MM.1S (cell line): ENCODE measurements at regions not wholly inside any gene's neighbourhood (a gene's known extent, or its start where the extent isn't known, plus 50 kb on each side); places are given as distances from the start of the nearest gene placed in this dataset.
A peak's percentile ranks its signal among the peaks of the same experiment; 100 is the strongest.

Source experiments
- DNase-seq: peaks from one replicate; pipeline ENCODE4 v3.0.0-alpha.2; 2015
- H2AFZ ChIP-seq: fragments of 300-600 bp; sonication (generic); 2 replicates; pipeline ENCODE4 v1.6.0; 2016; ENCODE audit warnings: antibody characterized with exemption, low read length
- H3F3A ChIP-seq: fragments of 300-600 bp; sonication (generic); 2 replicates; pipeline ENCODE4 v1.6.1; 2016; ENCODE audit warnings: mild to moderate bottlenecking, antibody characterized with exemption, low read length, moderate library complexity, mixed read lengths; ENCODE audit not compliant: insufficient read depth
- H3K27ac ChIP-seq: fragments of 300-600 bp; sonication (generic); 2 replicates; pipeline ENCODE4 v1.5.1; 2016; ENCODE audit warnings: mild to moderate bottlenecking, low read length
- H3K27me3 ChIP-seq: fragments of 300-600 bp; sonication (generic); replicated peaks from 2 replicates; pipeline ENCODE4 v1.6.0; 2016; ENCODE audit warnings: low read length; ENCODE audit not compliant: insufficient read depth
- H3K36me3 ChIP-seq: fragments of 300-600 bp; sonication (generic); replicated peaks from 2 replicates; pipeline ENCODE4 v1.6.1; 2016; ENCODE audit warnings: mild to moderate bottlenecking, low read length, mixed read lengths; ENCODE audit not compliant: insufficient read depth
- H3K4me1 ChIP-seq: fragments of 300-600 bp; sonication (generic); 2 replicates; pipeline ENCODE4 v1.6.1; 2016; ENCODE audit warnings: low read length, mixed read lengths
- H3K4me2 ChIP-seq: fragments of 300-600 bp; sonication (generic); 2 replicates; pipeline ENCODE4 v1.6.0; 2016; ENCODE audit warnings: low read depth, low read length
- H3K4me3 ChIP-seq: fragments of 300-600 bp; sonication (generic); 2 replicates; pipeline ENCODE4 v1.5.1; 2016; ENCODE audit warnings: low read length, mixed read lengths
- H3K79me2 ChIP-seq: fragments of 300-600 bp; sonication (generic); 2 replicates; pipeline ENCODE4 v1.6.1; 2016; ENCODE audit warnings: mixed run types, low read length, mixed read lengths
- H3K9ac ChIP-seq: fragments of 300-600 bp; sonication (generic); 2 replicates; pipeline ENCODE4 v1.6.1; 2016; ENCODE audit warnings: low read length, mixed read lengths
- H3K9me2 ChIP-seq: fragments of 300-600 bp; sonication (generic); replicated peaks from 2 replicates; pipeline ENCODE4 v1.6.1; 2016; ENCODE audit warnings: mild to moderate bottlenecking, low read length, mixed read lengths; ENCODE audit not compliant: insufficient read depth
- H3K9me3 ChIP-seq: fragments of 300-600 bp; sonication (generic); replicated peaks from 2 replicates; pipeline ENCODE4 v1.6.1; 2016; ENCODE audit warnings: mild to moderate bottlenecking, low read length, mixed read lengths; ENCODE audit not compliant: insufficient read depth
- H4K20me1 ChIP-seq: fragments of 300-600 bp; sonication (generic); 2 replicates; pipeline ENCODE4 v1.6.1; 2016; ENCODE audit warnings: mild to moderate bottlenecking, low read length, moderate library complexity, mixed read lengths; ENCODE audit not compliant: insufficient read depth
- EZH2 ChIP-seq: fragments of 300-600 bp; sonication (generic); optimal IDR thresholded peaks from 2 replicates; pipeline ENCODE3; 2017; ENCODE audit warnings: low read depth, mild to moderate bottlenecking, antibody characterized with exemption, low read length, mixed read lengths
- EZH2phosphoT487 ChIP-seq: fragments of 300-600 bp; sonication (generic); IDR thresholded peaks from 2 replicates; pipeline ENCODE4 v1.6.1; 2018; ENCODE audit warnings: antibody characterized with exemption, low read length
- TF ChIP-seq, protein P1 (sequence below): fragments of 300-600 bp; sonication (generic); IDR thresholded peaks from 2 replicates; pipeline ENCODE4 v1.5.1; 2016; ENCODE audit warnings: antibody characterized with exemption, low read length, mixed read lengths

DNA sequence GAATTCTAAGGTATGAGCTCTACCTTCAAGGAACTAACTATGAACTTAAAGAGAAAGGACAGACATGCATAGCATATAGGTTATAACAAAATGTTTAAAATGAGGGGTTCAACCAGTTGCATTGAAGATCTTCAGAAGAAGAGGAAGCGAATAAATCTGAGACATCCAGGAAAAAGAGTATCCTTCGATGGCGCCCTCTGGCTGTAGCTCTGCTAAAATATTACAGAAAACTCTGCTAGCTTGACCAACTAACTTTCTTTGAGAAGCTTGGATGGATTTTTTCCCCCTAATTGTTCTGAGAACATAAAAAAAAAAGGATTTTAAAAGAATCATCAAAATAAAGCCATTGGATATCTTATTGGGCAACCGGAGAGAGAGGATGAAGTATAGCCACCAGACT is 659.9 kb upstream of the SOX9 start:
- no peaks in the 10 kb centered on the region for H3K79me2 ChIP-seq
- no peak overlapping the region for H2AFZ ChIP-seq
- no peaks in the 10 kb centered on the region; the same call in 1 of the 2 replicates for H3K9me2 ChIP-seq
- H3K27ac ChIP-seq: no peak overlapping the region
- no peak overlapping the region for H3K9ac ChIP-seq
- no peaks in the 10 kb centered on the region for H3K27me3 ChIP-seq
- DNase-seq: no peak
- no peaks in the 10 kb centered on the region for H3F3A ChIP-seq
- no peak overlapping the region for H3K4me3 ChIP-seq
- H4K20me1 ChIP-seq: no peaks in the 10 kb centered on the region
- H3K4me1 ChIP-seq: no peaks in the 10 kb centered on the region
- no peaks in the 10 kb centered on the region for H3K9me3 ChIP-seq
- no peaks in the 10 kb centered on the region for H3K36me3 ChIP-seq
- TF ChIP-seq, protein P1, sequence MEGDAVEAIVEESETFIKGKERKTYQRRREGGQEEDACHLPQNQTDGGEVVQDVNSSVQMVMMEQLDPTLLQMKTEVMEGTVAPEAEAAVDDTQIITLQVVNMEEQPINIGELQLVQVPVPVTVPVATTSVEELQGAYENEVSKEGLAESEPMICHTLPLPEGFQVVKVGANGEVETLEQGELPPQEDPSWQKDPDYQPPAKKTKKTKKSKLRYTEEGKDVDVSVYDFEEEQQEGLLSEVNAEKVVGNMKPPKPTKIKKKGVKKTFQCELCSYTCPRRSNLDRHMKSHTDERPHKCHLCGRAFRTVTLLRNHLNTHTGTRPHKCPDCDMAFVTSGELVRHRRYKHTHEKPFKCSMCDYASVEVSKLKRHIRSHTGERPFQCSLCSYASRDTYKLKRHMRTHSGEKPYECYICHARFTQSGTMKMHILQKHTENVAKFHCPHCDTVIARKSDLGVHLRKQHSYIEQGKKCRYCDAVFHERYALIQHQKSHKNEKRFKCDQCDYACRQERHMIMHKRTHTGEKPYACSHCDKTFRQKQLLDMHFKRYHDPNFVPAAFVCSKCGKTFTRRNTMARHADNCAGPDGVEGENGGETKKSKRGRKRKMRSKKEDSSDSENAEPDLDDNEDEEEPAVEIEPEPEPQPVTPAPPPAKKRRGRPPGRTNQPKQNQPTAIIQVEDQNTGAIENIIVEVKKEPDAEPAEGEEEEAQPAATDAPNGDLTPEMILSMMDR: peak; percentile 42
- TF ChIP-seq EZH2: no peak
- H3K4me2 ChIP-seq: no peak overlapping the region

DNA sequence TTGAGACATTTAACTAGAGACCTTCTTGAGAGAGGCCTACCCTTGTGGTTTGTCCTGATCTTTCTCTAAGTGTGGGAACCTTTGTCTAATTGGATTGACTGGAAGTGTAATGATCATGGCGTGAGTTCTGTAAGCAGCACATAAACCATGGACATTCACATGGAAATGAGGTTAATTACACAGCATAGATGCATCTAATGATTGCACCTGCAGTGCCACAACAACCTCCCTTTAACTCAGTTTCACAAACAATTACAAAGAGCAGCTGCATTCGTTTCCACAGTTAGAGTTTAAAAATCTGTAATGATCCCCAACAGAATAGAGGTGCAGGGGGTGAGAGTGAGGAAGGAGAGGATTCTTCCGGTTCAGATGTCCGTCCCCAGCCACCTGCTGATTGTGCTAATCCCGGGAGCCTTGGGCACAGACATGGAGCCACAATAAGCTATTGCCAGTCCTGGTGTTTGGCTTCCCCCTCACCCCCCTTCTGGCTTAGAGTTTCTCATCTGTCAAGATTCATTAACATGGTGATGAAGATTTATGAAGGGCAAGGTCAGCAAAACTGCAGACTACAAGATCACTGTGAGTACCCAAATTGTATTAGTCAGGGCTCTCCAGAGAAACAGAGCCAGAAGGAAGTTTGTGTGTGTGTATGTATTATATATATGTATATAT is 659.2 kb upstream of the SOX9 start:
- no peak for DNase-seq
- no peak overlapping the region for H3K4me2 ChIP-seq
- H3K4me3 ChIP-seq: no peak overlapping the region
- no peaks in the 10 kb centered on the region for H3F3A ChIP-seq
- no peak overlapping the region for H2AFZ ChIP-seq
- H3K4me1 ChIP-seq: no peaks in the 10 kb centered on the region
- H4K20me1 ChIP-seq: no peaks in the 10 kb centered on the region
- H3K9me2 ChIP-seq: no peaks in the 10 kb centered on the region; the same call in 1 of the 2 replicates
- H3K9me3 ChIP-seq: no peaks in the 10 kb centered on the region
- no peaks in the 10 kb centered on the region for H3K36me3 ChIP-seq
- no peaks in the 10 kb centered on the region for H3K79me2 ChIP-seq
- H3K27ac ChIP-seq: no peak overlapping the region
- TF ChIP-seq EZH2 (no peak), EZH2phosphoT487 (no peak)
- TF ChIP-seq, protein P1: no peak
- no peaks in the 10 kb centered on the region for H3K27me3 ChIP-seq
- H3K9ac ChIP-seq: no peak overlapping the region

DNA sequence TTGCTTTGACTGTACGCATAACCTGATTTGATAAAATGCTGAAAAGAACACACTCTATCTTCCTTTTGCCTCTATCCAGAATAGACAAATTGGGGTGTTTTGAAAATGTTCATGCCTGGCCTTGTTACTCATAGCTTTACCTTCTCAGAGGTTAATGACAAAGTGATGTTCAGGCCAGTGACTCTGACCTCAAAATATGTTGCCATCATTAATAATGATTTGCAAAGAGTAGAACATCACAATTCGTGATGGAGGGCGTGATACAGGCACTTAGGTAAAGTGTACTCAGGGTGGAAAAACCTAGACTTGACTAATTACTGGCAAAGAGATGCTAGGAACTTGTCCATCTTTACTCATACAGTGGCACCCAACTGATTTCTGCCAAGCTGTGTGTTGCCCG is 656.6 kb upstream of the SOX9 start:
- Histone ChIP-seq H3K36me3 (no peaks in the 10 kb centered on the region), H3K4me3 (no peak overlapping the region), H4K20me1 (no peaks in the 10 kb centered on the region), H3K9me2 (no peaks in the 10 kb centered on the region), H3K79me2 (no peaks in the 10 kb centered on the region), H3K9me3 (no peaks in the 10 kb centered on the region), H3K27ac (no peak overlapping the region), H3K27me3 (no peaks in the 10 kb centered on the region), H3K4me1 (0 out of 2 replicates have a peak, but pooled peaks cover 3% of the 10 kb centered on the region), H3F3A (no peaks in the 10 kb centered on the region), H3K4me2 (no peak overlapping the region), H2AFZ (no peak overlapping the region), H3K9ac (no peak overlapping the region)
- TF ChIP-seq EZH2phosphoT487 (no peak), EZH2 (no peak)
- TF ChIP-seq, protein P1: no peak
- DNase-seq: no peak
